Left ventricle myocardium inferior (tissue), 1 donor: ENCODE measurements at regions not wholly inside any gene's neighbourhood (a gene's known extent, or its start where the extent isn't known, plus 50 kb on each side); places are given as distances from the start of the nearest gene placed in this dataset.

Experiments used
- DNase-seq: peaks from one replicate; pipeline ENCODE4 v3.0.0-alpha.2; 2020
- H3K27ac ChIP-seq: fragments of 200-600 bp; replicated peaks from 2 replicates; pipeline ENCODE4 v1.8.0; 2021
- H3K27me3 ChIP-seq: fragments of 200-600 bp; 2 replicates; pipeline ENCODE4 v1.8.0; 2021; ENCODE audit warnings: low read depth
- H3K36me3 ChIP-seq: fragments of 200-600 bp; 2 replicates; pipeline ENCODE4 v1.8.0; 2021
- H3K4me1 ChIP-seq: fragments of 200-600 bp; 2 replicates; pipeline ENCODE4 v1.8.0; 2021
- H3K4me3 ChIP-seq: fragments of 200-600 bp; 2 replicates; pipeline ENCODE4 v1.8.0; 2021; ENCODE audit warnings: mild to moderate bottlenecking, moderate library complexity
- H3K9me3 ChIP-seq: fragments of 200-600 bp; replicated peaks from 2 replicates; pipeline ENCODE4 v1.8.0; 2021
- CTCF ChIP-seq: fragments of 200-600 bp; IDR thresholded peaks from 2 replicates; pipeline ENCODE4 v1.8.0; 2021; ENCODE audit warnings: antibody characterized with exemption, mild to moderate bottlenecking, borderline replicate concordance
- intact Hi-C: fragments of 100-400 bp; cut with micrococcal nuclease; formaldehyde crosslinking; loops from one replicate; pipeline ENCODE4 v1.11.0; 2022
- donor health status: DM: no; HTN: yes; CAD: no; lungs with severe emphysema.

- Histone ChIP-seq H3K4me1 (no peaks in the 10 kb centered on the region), H3K27me3 (peaks cover 62% of the 10 kb centered on the region), H3K36me3 (no peaks in the 10 kb centered on the region), H3K27ac (no peak overlapping the region), H3K9me3 (peaks cover 3% of the 10 kb centered on the region), H3K4me3 (no peak overlapping the region)
- intact Hi-C loops = no loop called here
- DNase-seq = no peak
- TF ChIP-seq CTCF = no peak
Measured at GRCh38 chr11:129740125-129740719, 75.4 kb upstream of the TMEM45B start.

DNA sequence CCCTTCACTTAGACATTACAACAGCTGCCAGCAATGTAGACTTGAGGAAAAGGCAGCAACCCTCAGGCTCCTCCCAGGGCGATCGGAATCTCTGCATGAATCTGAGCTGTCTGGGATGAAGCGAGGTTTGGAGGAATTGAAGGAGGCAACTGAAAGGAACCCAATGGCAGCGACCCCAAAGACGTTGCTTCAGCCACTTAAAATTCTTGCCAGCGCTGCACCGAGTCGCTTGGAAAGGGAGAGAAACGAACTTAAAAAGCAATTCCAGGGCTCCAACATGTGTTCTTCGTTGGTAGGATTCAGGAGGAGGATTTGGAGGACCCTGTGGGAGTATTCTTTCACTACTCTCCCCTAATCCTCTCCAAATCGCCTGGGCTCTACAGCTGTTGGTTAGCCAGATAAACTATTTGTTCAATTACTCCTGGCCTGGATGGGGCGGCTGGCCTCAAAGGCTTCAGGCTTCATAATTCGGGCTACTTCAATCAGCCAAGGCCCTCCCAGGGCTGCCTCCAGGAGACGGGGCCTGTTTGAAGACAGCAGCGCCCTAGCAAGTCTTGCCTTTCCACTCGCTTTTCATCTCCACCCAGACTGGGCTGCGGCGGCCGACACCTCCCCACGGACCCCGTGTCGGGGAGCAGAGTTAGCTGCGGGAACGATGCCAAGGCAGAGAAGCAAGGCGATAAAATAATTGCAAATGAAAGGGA is 72.4 kb upstream of the TMEM45B start:
- intact Hi-C loops = no loop called here
- TF ChIP-seq CTCF = no peak
- no peaks in the 10 kb centered on the region for H3K36me3 ChIP-seq
- no peak overlapping the region for H3K27ac ChIP-seq
- no peak overlapping the region for H3K4me3 ChIP-seq
- no peak for DNase-seq
- H3K9me3 ChIP-seq = no peaks in the 10 kb centered on the region
- peaks cover 65% of the 10 kb centered on the region for H3K27me3 ChIP-seq
- H3K4me1 ChIP-seq = no peaks in the 10 kb centered on the region

DNA sequence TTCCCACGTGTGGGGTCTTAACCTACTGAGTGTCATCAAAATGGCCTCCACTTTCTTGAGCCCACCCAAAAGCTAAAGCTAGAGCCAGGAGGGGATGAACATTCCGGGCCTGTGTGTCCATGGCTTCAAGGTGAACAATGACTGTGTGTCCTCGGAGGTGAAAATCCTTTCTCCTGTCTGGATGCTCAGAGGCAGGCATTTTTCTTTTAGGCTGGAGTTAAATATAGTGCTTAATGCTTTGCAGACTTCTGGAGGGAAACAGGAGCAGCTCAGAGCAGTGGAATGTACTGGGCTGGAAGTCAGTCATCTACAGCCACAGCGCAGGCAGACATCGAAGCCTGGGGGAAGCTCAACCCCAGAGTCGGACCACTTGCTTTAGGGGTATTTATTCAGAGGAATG is 68.6 kb upstream of the TMEM45B start:
- TF ChIP-seq CTCF = no peak
- peaks cover 4% of the 10 kb centered on the region for H3K4me1 ChIP-seq
- H3K9me3 ChIP-seq = no peaks in the 10 kb centered on the region
- H3K27me3 ChIP-seq = peaks cover 69% of the 10 kb centered on the region
- no peak overlapping the region for H3K27ac ChIP-seq
- H3K4me3 ChIP-seq = no peak overlapping the region
- no peaks in the 10 kb centered on the region for H3K36me3 ChIP-seq
- DNase-seq = no peak
- intact Hi-C loops = no loop called here

DNA sequence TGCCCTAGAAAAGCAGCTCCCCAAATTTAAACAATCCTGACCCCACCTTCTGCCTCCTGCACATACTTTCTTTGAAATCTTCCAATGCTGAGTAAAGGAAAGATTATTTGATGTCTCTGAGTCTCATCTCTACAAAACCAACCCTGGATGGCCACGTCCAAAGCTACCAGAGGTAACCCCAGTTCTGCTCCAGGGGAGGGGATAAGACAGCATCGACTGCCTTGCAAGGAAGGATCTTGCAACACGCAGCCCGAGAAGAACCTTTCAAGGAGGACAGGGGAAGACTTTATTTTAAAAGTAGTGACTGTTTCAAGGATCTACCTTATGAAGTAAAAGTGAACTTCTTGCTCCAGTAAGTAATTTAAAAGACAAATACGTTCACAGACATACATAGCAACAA is 66.5 kb upstream of the TMEM45B start:
- H3K9me3 ChIP-seq = no peaks in the 10 kb centered on the region
- H3K4me1 ChIP-seq = peaks cover 4% of the 10 kb centered on the region
- no peak overlapping the region for H3K27ac ChIP-seq
- intact Hi-C loops = no loop called here
- H3K36me3 ChIP-seq = no peaks in the 10 kb centered on the region
- TF ChIP-seq CTCF = no peak
- no peak for DNase-seq
- H3K4me3 ChIP-seq = no peak overlapping the region
- H3K27me3 ChIP-seq = peaks cover 68% of the 10 kb centered on the region

GRCh38 chr11:129750343-129751292 is 65.0 kb upstream of the TMEM45B start:
- DNase-seq = peak; percentile 62
- peaks cover 4% of the 10 kb centered on the region for H3K4me1 ChIP-seq
- peak; percentile 100 for TF ChIP-seq CTCF
- no peaks in the 10 kb centered on the region for H3K36me3 ChIP-seq
- no peak overlapping the region for H3K27ac ChIP-seq
- peak overlapping the region; percentile 47 for H3K4me3 ChIP-seq
- H3K27me3 ChIP-seq = peaks cover 63% of the 10 kb centered on the region
- peaks cover 5% of the 10 kb centered on the region for H3K9me3 ChIP-seq
- intact Hi-C loops = no loop called here
